Transverse colon (tissue), 3 donors: ENCODE measurements at regions not wholly inside any gene's neighbourhood (a gene's known extent, or its start where the extent isn't known, plus 50 kb on each side); places are given as distances from the start of the nearest gene placed in this dataset.

Experiments used
- EP300 ChIP-seq: sonication (generic); formaldehyde crosslinking; IDR thresholded peaks from one replicate; pipeline ENCODE4 v1.6.1; 2017; ENCODE audit warnings: antibody characterized with exemption, low read depth
- POLR2A ChIP-seq: fragments of 450-650 bp; IDR thresholded peaks from one replicate; pipeline ENCODE4 v1.6.1; 2016; ENCODE audit warnings: antibody characterized with exemption, mild to moderate bottlenecking, moderate library complexity
- TF ChIP-seq, protein P1 (sequence below), 5 experiments: fragments of 200-600 bp in 3 of 5; fragments of 450-650 bp in 2 of 5; sonication (generic) in 3 of 5; IDR thresholded peaks; 1 replicate in 2 of 5; 2 replicates in 3 of 5; pipeline ENCODE4 v1.5.1; 2016 to 2017; ENCODE audit warnings: antibody characterized with exemption in 5 of 5, inconsistent platforms in 3 of 5, mild to moderate bottlenecking in 2 of 5, moderate library complexity in 1 of 5

DNA sequence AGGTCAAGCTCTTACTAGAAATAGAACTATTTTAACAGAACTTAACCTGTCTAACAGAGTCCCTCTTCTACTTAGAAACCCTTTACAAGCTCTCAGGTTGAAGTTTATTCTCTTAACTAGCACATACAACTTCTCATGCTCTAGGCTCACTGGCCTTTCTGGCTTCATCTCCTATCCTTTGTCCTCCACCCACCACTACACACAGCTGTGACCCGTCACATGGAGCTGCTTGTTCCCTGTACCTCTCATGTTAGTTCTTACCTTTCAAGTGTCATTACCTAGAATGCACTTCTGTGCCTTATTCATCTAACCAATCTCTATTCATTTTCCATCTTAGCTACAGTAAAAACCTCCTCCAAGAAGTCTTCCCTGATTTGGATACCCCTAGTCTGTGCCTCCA, 89.4 kb upstream of the APC start:
- TF ChIP-seq POLR2A (no peak), EP300 (no peak)
- TF ChIP-seq, protein P1, sequence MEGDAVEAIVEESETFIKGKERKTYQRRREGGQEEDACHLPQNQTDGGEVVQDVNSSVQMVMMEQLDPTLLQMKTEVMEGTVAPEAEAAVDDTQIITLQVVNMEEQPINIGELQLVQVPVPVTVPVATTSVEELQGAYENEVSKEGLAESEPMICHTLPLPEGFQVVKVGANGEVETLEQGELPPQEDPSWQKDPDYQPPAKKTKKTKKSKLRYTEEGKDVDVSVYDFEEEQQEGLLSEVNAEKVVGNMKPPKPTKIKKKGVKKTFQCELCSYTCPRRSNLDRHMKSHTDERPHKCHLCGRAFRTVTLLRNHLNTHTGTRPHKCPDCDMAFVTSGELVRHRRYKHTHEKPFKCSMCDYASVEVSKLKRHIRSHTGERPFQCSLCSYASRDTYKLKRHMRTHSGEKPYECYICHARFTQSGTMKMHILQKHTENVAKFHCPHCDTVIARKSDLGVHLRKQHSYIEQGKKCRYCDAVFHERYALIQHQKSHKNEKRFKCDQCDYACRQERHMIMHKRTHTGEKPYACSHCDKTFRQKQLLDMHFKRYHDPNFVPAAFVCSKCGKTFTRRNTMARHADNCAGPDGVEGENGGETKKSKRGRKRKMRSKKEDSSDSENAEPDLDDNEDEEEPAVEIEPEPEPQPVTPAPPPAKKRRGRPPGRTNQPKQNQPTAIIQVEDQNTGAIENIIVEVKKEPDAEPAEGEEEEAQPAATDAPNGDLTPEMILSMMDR (IDR thresholded peaks at IDR 0.05): no peak
